ENCODE measurements at regions not wholly inside any gene's neighbourhood (a gene's known extent, or its start where the extent isn't known, plus 50 kb on each side); places are given as distances from the start of the nearest gene placed in this dataset.

DNA sequence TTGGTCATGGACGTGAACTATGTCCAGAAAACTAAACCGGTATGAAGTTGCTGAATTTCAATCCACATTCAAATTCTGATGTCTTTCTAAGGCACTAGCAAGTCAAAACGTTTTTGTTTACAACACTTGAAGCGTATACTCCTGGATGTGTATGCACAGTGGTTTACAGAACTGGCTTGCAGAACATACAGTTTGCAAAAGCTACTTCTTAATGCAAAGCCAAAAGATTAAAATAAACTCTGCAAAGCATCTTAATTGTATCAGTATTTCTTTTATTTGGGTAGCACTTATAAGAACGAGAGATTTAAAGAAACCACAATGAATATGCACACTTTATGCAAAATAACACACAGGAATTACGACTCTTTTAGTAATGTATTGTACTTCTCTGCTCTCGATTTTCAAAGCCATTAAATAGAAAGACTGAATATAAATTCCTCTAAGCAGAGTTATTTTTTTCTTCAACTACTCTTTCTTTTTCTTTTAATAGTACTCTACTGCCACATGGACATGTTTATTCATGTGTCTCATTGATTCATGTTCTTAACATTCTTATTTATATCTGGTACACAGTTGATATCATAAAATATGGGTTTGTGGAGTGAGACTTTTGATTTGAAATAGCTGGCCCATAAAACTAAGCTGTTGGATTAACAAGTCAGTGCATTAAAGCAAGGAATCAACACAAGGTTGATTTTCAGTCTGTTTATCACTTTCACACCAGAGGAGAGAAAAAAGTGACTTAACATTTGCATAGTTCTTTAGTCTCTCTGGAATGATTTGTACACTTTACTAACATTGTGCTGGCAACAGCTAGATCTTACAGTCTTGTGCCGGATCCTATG is 189.4 kb upstream of the STEAP4 start:
- H3K27me3 Mint-ChIP-seq = no peaks in the 10 kb centered on the region
- H3K4me1 Mint-ChIP-seq = no peaks in the 10 kb centered on the region
- no peaks in the 10 kb centered on the region for H3K27me3 ChIP-seq (ENCODE audit: control insufficient read depth, insufficient read depth, low read length)
- H3K4me1 ChIP-seq (ENCODE audit: control insufficient read depth, insufficient read depth, low read length, poor library complexity, severe bottlenecking) = no peaks in the 10 kb centered on the region
- H3K27ac Mint-ChIP-seq = no peak overlapping the region
- H3K9me3 ChIP-seq (ENCODE audit: control insufficient read depth in 2 of 2, low read length in 2 of 2) = no peaks in the 10 kb centered on the region
- no peaks in the 10 kb centered on the region for H3K36me3 ChIP-seq (ENCODE audit: control insufficient read depth, insufficient read depth, low read length)
- H3K27ac ChIP-seq (ENCODE audit: insufficient read depth, low read length, poor library complexity, severe bottlenecking) = no peak overlapping the region
- no peaks in the 10 kb centered on the region for H3K36me3 Mint-ChIP-seq
- no peak overlapping the region for H3K4me3 ChIP-seq (ENCODE audit: low read depth, low read length)
- peaks cover 0 to 3% (median 0%) of the 10 kb centered on the region in 7 donors for H3K9me3 Mint-ChIP-seq
- DNase-seq (no peak), ATAC-seq (ENCODE audit: low read depth in 2 of 2) (no peak)
- H3K4me3 Mint-ChIP-seq = no peak overlapping the region

DNA sequence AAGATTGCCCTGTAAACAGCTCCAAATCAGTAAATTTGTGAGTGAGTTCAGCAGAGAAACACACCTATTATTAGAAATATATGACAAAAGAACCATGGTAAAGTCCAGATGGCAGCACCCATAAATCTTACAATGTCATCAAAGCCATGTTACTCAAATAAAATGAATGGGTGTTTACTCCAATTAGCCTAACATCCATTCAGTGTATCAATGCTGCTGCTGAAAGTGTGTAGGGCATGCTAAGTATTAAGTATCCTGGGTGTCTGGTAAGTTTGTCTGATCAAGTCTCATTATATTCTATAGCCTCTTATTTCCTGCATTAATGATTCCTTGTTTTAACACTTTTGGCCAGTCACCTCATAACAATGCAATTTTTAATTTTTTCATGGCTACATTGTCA is 185.5 kb upstream of the STEAP4 start:
- no peaks in the 10 kb centered on the region for H3K4me1 Mint-ChIP-seq
- ATAC-seq (ENCODE audit: low read depth in 2 of 2) = no peak

DNA sequence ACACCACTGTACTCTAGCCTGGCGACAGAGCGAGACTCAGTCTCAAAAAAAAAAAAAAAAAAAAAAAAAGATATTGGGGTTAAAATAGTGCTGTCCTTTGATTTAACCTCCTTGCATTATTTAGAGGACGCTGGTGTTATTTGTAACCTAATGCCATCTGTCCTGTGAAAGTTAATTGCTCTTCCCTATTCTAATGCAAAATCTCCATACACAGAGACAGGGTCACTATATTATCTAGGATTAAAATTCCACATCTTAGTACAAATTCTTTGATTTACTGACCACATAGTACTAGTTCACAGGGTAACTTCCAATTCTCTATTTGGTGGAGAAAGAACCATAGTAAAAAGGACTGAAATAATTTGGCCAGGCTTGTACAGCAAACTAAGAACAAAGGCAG is 184.2 kb upstream of the STEAP4 start:
- Histone ChIP-seq H3K36me3 (ENCODE audit: control insufficient read depth, insufficient read depth, low read length) (no peaks in the 10 kb centered on the region), H3K27ac (ENCODE audit: insufficient read depth, low read length, poor library complexity, severe bottlenecking) (no peak overlapping the region), H3K4me3 (ENCODE audit: low read depth, low read length) (no peak overlapping the region), H3K27me3 (ENCODE audit: control insufficient read depth, insufficient read depth, low read length) (no peaks in the 10 kb centered on the region), H3K9me3 (ENCODE audit: control insufficient read depth in 2 of 2, low read length in 2 of 2) (no peaks in the 10 kb centered on the region), H3K4me1 (ENCODE audit: control insufficient read depth, insufficient read depth, low read length, poor library complexity, severe bottlenecking) (no peaks in the 10 kb centered on the region)
- Mint-ChIP-seq H3K4me3 (no peak overlapping the region), H3K27ac (no peak overlapping the region), H3K36me3 (no peaks in the 10 kb centered on the region), H3K27me3 (no peaks in the 10 kb centered on the region), H3K4me1 (no peaks in the 10 kb centered on the region), H3K9me3 (peaks cover 0 to 12% (median 2%) of the 10 kb centered on the region in 7 donors)
- ATAC-seq (ENCODE audit: low read depth in 2 of 2) (no peak), DNase-seq (no peak)

More for the DNA sequence above, 185.5 kb upstream of the STEAP4 start:
- Mint-ChIP-seq H3K36me3 (no peaks in the 10 kb centered on the region), H3K27me3 (no peaks in the 10 kb centered on the region), H3K27ac (no peak overlapping the region), H3K4me3 (no peak overlapping the region), H3K9me3 (peaks cover 0 to 12% (median 2%) of the 10 kb centered on the region in 7 donors)
- Histone ChIP-seq H3K27ac (ENCODE audit: insufficient read depth, low read length, poor library complexity, severe bottlenecking) (no peak overlapping the region), H3K4me3 (ENCODE audit: low read depth, low read length) (no peak overlapping the region), H3K4me1 (ENCODE audit: control insufficient read depth, insufficient read depth, low read length, poor library complexity, severe bottlenecking) (no peaks in the 10 kb centered on the region), H3K36me3 (ENCODE audit: control insufficient read depth, insufficient read depth, low read length) (no peaks in the 10 kb centered on the region), H3K27me3 (ENCODE audit: control insufficient read depth, insufficient read depth, low read length) (no peaks in the 10 kb centered on the region), H3K9me3 (ENCODE audit: control insufficient read depth in 2 of 2, low read length in 2 of 2) (no peaks in the 10 kb centered on the region)
- DNase-seq = no peak

DNA sequence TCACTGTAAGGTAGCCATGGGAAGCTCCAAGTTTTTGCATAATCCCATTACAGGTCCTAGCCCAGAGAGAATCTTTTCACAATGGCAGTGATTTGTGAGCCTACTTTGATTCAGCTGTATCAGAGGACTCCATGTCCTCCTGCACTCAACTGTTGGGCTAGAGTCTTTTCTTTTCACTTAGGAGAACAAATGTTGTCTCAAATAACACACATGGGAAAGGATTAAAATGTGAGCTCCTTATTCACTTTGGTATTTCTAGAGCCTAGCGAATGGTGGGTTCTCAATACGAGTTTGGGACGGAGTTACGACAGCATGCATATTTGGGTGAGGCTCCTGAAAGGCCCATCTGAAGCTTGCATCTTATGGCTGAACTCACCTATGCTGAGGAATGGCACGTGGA is 183.5 kb upstream of the STEAP4 start:
- H3K27me3 Mint-ChIP-seq = no peaks in the 10 kb centered on the region

DNA sequence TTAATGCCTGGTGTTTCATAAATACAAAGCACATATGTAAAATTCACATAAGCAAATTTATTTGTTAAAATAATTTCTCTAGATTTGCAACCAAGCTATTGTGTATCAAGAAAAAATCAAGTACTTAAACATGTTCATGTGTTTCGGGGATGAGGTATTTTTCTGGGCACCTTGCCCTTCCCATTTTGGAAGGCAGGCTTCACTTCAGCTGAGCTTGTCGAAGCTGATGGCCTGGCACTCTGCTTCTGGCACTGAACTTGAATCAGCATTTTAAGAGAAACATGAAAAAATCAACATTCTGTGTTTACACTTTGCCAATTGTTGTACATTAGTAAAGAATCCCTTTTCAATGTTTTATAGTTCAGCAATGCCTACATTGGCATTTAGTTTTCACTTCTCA is 179.1 kb upstream of the STEAP4 start:
- H3K4me3 ChIP-seq (ENCODE audit: low read depth, low read length) = no peak overlapping the region
- Mint-ChIP-seq H3K36me3 (no peaks in the 10 kb centered on the region), H3K9me3 (peaks cover 0 to 12% (median 2%) of the 10 kb centered on the region in 7 donors), H3K4me1 (no peaks in the 10 kb centered on the region), H3K4me3 (no peak overlapping the region), H3K27me3 (no peaks in the 10 kb centered on the region), H3K27ac (no peak overlapping the region)
- no peaks in the 10 kb centered on the region for H3K4me1 ChIP-seq (ENCODE audit: control insufficient read depth, insufficient read depth, low read length, poor library complexity, severe bottlenecking)
- H3K27me3 ChIP-seq (ENCODE audit: control insufficient read depth, insufficient read depth, low read length) = no peaks in the 10 kb centered on the region
- ATAC-seq (ENCODE audit: low read depth in 2 of 2) (no peak), DNase-seq (no peak)
- H3K27ac ChIP-seq (ENCODE audit: insufficient read depth, low read length, poor library complexity, severe bottlenecking) = no peak overlapping the region
- no peaks in the 10 kb centered on the region for H3K9me3 ChIP-seq (ENCODE audit: control insufficient read depth in 2 of 2, low read length in 2 of 2)
- H3K36me3 ChIP-seq (ENCODE audit: control insufficient read depth, insufficient read depth, low read length) = no peaks in the 10 kb centered on the region

More for the DNA sequence above, 183.5 kb upstream of the STEAP4 start:
- Mint-ChIP-seq H3K9me3 (peaks cover 0 to 12% (median 2%) of the 10 kb centered on the region in 7 donors), H3K36me3 (no peaks in the 10 kb centered on the region), H3K4me3 (no peak overlapping the region), H3K27ac (no peak overlapping the region), H3K4me1 (no peaks in the 10 kb centered on the region)
- no peaks in the 10 kb centered on the region for H3K9me3 ChIP-seq (ENCODE audit: control insufficient read depth in 2 of 2, low read length in 2 of 2)
- no peaks in the 10 kb centered on the region for H3K36me3 ChIP-seq (ENCODE audit: control insufficient read depth, insufficient read depth, low read length)
- no peak for ATAC-seq (ENCODE audit: low read depth in 2 of 2)
- no peak for DNase-seq
- H3K27ac ChIP-seq (ENCODE audit: insufficient read depth, low read length, poor library complexity, severe bottlenecking) = no peak overlapping the region
- H3K4me1 ChIP-seq (ENCODE audit: control insufficient read depth, insufficient read depth, low read length, poor library complexity, severe bottlenecking) = no peaks in the 10 kb centered on the region
- no peak overlapping the region for H3K4me3 ChIP-seq (ENCODE audit: low read depth, low read length)
- no peaks in the 10 kb centered on the region for H3K27me3 ChIP-seq (ENCODE audit: control insufficient read depth, insufficient read depth, low read length)

DNA sequence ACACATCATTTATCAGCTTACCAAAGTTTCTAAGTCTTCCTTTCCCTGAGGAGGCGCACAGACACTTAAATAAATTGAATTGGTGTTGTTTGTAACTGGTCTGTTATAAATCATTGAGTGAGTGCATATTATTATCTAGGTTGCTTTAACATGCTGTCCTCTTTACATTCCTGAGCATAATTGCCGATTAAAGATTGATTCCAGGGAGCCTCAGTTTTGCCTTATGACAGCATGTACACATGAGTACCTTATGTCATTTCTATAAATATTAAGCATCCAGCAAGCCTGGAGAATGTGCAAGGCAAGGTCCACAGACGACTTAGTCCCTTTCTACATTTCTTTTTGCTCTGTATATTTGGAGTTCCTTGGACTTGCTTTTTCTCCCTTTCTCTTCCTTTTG is 177.9 kb upstream of the STEAP4 start:
- H3K4me3 ChIP-seq (ENCODE audit: low read depth, low read length) = no peak overlapping the region
- no peak for ATAC-seq (ENCODE audit: low read depth in 2 of 2)
- no peaks in the 10 kb centered on the region for H3K4me1 Mint-ChIP-seq
- H3K36me3 Mint-ChIP-seq = no peaks in the 10 kb centered on the region
- DNase-seq = no peak
- no peak overlapping the region for H3K27ac Mint-ChIP-seq
- peaks cover 0 to 12% (median 2%) of the 10 kb centered on the region in 7 donors for H3K9me3 Mint-ChIP-seq
- H3K36me3 ChIP-seq (ENCODE audit: control insufficient read depth, insufficient read depth, low read length) = no peaks in the 10 kb centered on the region
- no peaks in the 10 kb centered on the region for H3K27me3 ChIP-seq (ENCODE audit: control insufficient read depth, insufficient read depth, low read length)
- no peaks in the 10 kb centered on the region for H3K4me1 ChIP-seq (ENCODE audit: control insufficient read depth, insufficient read depth, low read length, poor library complexity, severe bottlenecking)
- no peaks in the 10 kb centered on the region for H3K27me3 Mint-ChIP-seq
- H3K9me3 ChIP-seq (ENCODE audit: control insufficient read depth in 2 of 2, low read length in 2 of 2) = no peaks in the 10 kb centered on the region
- no peak overlapping the region for H3K27ac ChIP-seq (ENCODE audit: insufficient read depth, low read length, poor library complexity, severe bottlenecking)
- no peak overlapping the region for H3K4me3 Mint-ChIP-seq

DNA sequence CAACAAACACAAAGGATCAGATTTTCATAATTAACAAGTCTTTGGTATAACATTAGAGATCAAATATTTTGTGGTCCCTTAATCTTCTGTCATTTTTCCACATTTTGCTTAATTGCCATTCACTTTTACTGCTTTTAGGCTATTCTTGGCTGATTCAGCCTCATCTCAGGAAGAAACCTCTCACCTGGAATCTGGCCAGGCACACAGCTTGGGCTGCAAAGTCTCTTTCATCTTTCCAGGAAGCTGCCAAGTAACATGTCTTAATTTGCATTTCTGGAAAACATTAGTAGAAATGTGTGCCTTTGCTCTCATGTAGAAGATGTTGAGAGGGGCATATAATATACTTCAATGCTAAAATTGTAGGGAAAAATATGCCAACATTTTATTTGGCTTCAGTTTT is 174.2 kb upstream of the STEAP4 start:
- Mint-ChIP-seq H3K4me1 (no peaks in the 10 kb centered on the region), H3K36me3 (no peaks in the 10 kb centered on the region), H3K4me3 (no peak overlapping the region), H3K27ac (no peak overlapping the region), H3K9me3 (no peaks in the 10 kb centered on the region), H3K27me3 (no peaks in the 10 kb centered on the region)
- Histone ChIP-seq H3K4me3 (ENCODE audit: low read depth, low read length) (no peak overlapping the region), H3K9me3 (ENCODE audit: control insufficient read depth in 2 of 2, low read length in 2 of 2) (no peaks in the 10 kb centered on the region), H3K27me3 (ENCODE audit: control insufficient read depth, insufficient read depth, low read length) (no peaks in the 10 kb centered on the region), H3K4me1 (ENCODE audit: control insufficient read depth, insufficient read depth, low read length, poor library complexity, severe bottlenecking) (no peaks in the 10 kb centered on the region), H3K36me3 (ENCODE audit: control insufficient read depth, insufficient read depth, low read length) (no peaks in the 10 kb centered on the region), H3K27ac (ENCODE audit: insufficient read depth, low read length, poor library complexity, severe bottlenecking) (no peak overlapping the region)
- no peak for ATAC-seq (ENCODE audit: low read depth in 2 of 2)
- DNase-seq = no peak

DNA sequence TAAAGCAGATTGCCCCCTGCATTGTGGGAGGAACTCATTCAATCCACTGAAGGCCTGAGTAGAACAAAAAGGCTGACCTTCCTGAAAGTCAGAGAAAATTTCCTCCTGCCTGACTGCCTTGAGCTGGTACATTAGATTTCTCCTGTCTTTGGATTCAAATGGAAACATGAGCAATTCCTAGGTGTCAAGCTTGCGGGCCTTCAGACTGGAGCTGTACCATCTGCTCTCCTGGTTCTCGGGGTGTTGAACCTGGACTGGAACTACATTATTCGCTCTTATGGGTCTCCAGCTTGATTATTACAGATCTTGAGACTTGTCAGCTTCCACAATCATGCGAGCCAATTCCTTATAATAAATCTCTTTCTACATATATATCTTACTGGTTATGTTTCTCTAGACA is 173.6 kb upstream of the STEAP4 start:
- no peak for DNase-seq
- ATAC-seq (ENCODE audit: low read depth in 2 of 2) = no peak
- Mint-ChIP-seq H3K27ac (no peak overlapping the region), H3K4me1 (no peaks in the 10 kb centered on the region), H3K27me3 (no peaks in the 10 kb centered on the region), H3K4me3 (no peak overlapping the region), H3K36me3 (no peaks in the 10 kb centered on the region), H3K9me3 (peaks cover 0 to 2% (median 0%) of the 10 kb centered on the region in 7 donors)
- Histone ChIP-seq H3K4me3 (ENCODE audit: low read depth, low read length) (no peak overlapping the region), H3K9me3 (ENCODE audit: control insufficient read depth in 2 of 2, low read length in 2 of 2) (no peaks in the 10 kb centered on the region), H3K36me3 (ENCODE audit: control insufficient read depth, insufficient read depth, low read length) (no peaks in the 10 kb centered on the region), H3K27ac (ENCODE audit: insufficient read depth, low read length, poor library complexity, severe bottlenecking) (no peak overlapping the region), H3K4me1 (ENCODE audit: control insufficient read depth, insufficient read depth, low read length, poor library complexity, severe bottlenecking) (no peaks in the 10 kb centered on the region), H3K27me3 (ENCODE audit: control insufficient read depth, insufficient read depth, low read length) (no peaks in the 10 kb centered on the region)
